GM06990 (cell line): ENCODE measurements at regions not wholly inside any gene's neighbourhood (a gene's known extent, or its start where the extent isn't known, plus 50 kb on each side); places are given as distances from the start of the nearest gene placed in this dataset.

ENCODE experiments used
- DNase-seq: peaks from one replicate; pipeline ENCODE4 v3.0.0-alpha.2; 2011; ENCODE audit not compliant: insufficient read length; ENCODE audit errors: extremely low read depth
- H3K27me3 ChIP-seq: replicated peaks from 2 replicates; pipeline ENCODE4 v1.6.0; 2011; ENCODE audit warnings: low read length; ENCODE audit not compliant: control insufficient read depth, insufficient read depth
- H3K36me3 ChIP-seq: 2 replicates; pipeline ENCODE4 v1.5.1; 2011; ENCODE audit warnings: low read length; ENCODE audit not compliant: control insufficient read depth, insufficient read depth
- H3K4me3 ChIP-seq: replicated peaks from 2 replicates; pipeline ENCODE4 v1.5.1; 2011; ENCODE audit warnings: low read depth, mild to moderate bottlenecking, control low read depth, low read length
- TF ChIP-seq, protein P1 (sequence below): IDR thresholded peaks from 2 replicates; pipeline ENCODE4 v1.5.1; 2011; ENCODE audit warnings: low read length, control low read depth, mild to moderate bottlenecking, inconsistent platforms; ENCODE audit not compliant: insufficient read depth, poor library complexity, severe bottlenecking

DNA sequence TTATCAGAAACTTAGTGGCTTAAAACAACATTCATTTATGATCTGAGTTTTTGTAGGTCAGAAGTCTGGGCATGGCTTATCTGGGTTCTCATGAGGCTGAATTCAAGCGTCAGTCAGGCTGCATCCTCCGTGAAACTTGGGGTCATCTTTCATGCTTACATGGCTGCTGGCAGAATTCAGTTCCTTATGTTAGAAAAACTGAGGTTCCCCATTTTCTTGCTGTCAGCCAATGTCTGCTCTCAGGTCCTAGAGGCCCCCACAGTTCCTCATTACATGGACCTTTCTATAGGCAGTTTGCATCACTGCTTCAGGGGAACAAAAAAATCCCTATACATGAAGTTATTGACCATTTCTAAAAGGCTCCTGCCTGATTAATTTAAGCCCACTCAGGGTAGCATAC, 83.8 kb upstream of the NMUR2 start:
- H3K4me3 ChIP-seq: no peak overlapping the region
- no peaks in the 10 kb centered on the region for H3K36me3 ChIP-seq
- no peaks in the 10 kb centered on the region for H3K27me3 ChIP-seq
- TF ChIP-seq, protein P1, sequence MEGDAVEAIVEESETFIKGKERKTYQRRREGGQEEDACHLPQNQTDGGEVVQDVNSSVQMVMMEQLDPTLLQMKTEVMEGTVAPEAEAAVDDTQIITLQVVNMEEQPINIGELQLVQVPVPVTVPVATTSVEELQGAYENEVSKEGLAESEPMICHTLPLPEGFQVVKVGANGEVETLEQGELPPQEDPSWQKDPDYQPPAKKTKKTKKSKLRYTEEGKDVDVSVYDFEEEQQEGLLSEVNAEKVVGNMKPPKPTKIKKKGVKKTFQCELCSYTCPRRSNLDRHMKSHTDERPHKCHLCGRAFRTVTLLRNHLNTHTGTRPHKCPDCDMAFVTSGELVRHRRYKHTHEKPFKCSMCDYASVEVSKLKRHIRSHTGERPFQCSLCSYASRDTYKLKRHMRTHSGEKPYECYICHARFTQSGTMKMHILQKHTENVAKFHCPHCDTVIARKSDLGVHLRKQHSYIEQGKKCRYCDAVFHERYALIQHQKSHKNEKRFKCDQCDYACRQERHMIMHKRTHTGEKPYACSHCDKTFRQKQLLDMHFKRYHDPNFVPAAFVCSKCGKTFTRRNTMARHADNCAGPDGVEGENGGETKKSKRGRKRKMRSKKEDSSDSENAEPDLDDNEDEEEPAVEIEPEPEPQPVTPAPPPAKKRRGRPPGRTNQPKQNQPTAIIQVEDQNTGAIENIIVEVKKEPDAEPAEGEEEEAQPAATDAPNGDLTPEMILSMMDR: no peak
- no peak for DNase-seq

DNA sequence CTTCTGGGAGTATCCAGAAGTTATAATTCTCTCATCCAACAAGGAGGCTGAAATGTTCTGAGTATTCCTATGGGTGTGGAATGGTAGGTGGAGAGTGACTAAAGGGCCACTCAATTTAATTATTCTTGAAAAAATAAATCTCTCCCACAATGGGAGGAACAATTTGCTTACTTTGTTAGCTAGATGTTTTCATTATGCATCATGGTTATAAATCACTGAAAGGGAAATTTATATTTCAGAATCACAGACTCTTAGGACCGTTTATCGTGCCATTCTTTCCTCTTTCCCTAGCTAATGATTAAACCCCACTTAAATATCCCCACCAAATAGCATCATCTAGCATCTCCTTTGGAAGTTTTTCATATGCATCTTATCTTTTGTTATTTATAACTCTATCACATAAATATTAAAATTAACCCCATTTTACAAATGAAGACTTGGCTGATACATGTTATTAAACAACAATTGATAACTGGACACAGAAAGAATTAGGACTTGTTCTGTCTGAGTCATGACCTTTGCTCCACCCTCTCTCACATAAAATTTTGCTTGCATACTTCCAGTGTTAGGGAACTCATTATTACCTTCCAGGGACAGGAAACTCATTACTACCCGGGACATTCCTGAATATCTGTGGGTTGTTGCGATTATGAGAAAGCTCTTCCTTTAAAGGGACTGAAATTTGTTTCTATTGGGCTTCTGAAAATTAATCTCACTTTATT, 94.9 kb upstream of the NMUR2 start:
- no peaks in the 10 kb centered on the region for H3K36me3 ChIP-seq
- H3K4me3 ChIP-seq: no peak overlapping the region
- TF ChIP-seq, protein P1: no peak
- no peaks in the 10 kb centered on the region for H3K27me3 ChIP-seq
- no peak for DNase-seq

DNA sequence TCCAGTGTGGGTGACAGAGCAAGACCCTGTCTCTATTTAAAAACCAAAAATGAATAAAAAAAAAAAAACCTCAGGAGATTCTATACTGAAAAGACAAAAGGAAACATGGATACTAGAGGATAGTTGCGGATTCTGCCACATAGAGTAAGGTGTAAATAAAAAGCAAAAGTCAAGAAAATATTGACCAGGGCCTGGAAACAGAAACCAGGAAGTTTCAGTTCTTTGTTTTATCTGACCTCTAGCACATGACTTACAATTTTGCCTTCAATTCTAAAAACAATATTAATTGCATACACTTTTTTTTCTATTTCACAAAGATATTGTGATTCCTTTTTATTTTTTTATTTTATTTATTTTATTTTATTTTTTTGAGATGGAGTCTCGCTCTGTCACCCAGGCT, 96.2 kb upstream of the NMUR2 start:
- no peak overlapping the region for H3K4me3 ChIP-seq
- H3K36me3 ChIP-seq: no peaks in the 10 kb centered on the region
- no peaks in the 10 kb centered on the region for H3K27me3 ChIP-seq
- no peak for DNase-seq
- TF ChIP-seq, protein P1: no peak

DNA sequence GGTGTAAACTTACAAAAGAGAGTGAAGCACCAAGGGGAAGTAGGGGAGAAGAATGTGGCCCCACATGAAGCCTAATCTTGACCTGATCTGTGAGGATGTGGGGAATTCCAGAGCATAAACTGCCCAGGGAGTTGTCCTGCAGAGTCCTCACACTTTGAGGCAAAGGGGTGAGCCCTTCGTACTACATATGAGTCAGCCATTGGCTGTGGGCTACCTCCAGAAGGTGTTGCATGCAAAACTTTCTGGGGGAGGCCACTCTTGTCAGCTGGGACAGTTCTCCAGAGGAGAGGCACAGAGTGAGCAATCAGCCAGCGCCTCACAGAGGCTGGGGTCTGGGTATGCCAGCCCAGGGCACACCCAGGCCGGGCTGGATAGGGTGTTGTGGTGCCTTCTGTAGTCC, 98.1 kb upstream of the NMUR2 start:
- TF ChIP-seq, protein P1: no peak
- H3K27me3 ChIP-seq: no peaks in the 10 kb centered on the region
- H3K4me3 ChIP-seq: no peak overlapping the region
- no peak for DNase-seq
- H3K36me3 ChIP-seq: no peaks in the 10 kb centered on the region

DNA sequence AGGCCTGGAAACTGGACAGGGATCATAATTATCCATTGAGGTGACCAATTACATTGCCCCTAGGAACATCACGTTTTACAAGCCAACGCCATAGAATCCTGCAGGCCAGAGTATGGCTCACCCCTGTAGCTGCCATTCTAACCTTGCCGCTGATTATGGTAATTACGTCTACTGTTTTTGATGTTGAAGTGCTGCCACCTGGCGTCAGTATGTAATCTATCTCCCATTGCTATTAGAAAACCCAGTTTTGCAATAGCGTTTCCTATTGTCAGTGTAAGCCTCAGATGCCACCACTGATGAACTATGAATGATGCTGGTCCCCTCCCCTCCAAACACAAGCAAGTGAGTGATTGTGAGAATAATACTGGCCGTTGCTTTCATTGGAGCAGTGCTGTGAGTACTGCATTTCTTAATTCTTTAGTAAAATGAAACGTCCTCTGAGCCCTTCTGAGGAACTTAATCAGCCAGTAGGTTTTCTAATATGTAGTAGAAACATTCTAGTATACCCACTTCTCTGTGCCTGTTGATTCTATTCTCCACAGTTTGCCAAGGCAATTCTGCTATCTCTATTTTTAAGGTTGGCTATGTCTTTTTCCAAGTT, 100.5 kb upstream of the NMUR2 start:
- Histone ChIP-seq H3K36me3 (no peaks in the 10 kb centered on the region), H3K27me3 (no peaks in the 10 kb centered on the region), H3K4me3 (no peak overlapping the region)
- TF ChIP-seq, protein P1: peak; percentile 59
- DNase-seq: no peak
